Body of pancreas (tissue), 4 donors: ENCODE measurements at regions not wholly inside any gene's neighbourhood (a gene's known extent, or its start where the extent isn't known, plus 50 kb on each side); places are given as distances from the start of the nearest gene placed in this dataset.

Experiments used
- POLR2A ChIP-seq, 3 donors: fragments of 450-650 bp; IDR thresholded peaks; one replicate each; pipeline ENCODE4 v1.6.1; 2016; ENCODE audit warnings: antibody characterized with exemption in 3 of 3, mild to moderate bottlenecking in 2 of 3
- TF ChIP-seq, protein P1 (sequence below), 7 experiments: fragments of 450-650 bp in 4 of 7; fragments of 200-600 bp in 3 of 7; sonication (generic) in 3 of 7; IDR thresholded peaks; one replicate each; pipeline ENCODE4 v1.5.1; 2016 to 2019; ENCODE audit warnings: antibody characterized with exemption in 7 of 7

DNA sequence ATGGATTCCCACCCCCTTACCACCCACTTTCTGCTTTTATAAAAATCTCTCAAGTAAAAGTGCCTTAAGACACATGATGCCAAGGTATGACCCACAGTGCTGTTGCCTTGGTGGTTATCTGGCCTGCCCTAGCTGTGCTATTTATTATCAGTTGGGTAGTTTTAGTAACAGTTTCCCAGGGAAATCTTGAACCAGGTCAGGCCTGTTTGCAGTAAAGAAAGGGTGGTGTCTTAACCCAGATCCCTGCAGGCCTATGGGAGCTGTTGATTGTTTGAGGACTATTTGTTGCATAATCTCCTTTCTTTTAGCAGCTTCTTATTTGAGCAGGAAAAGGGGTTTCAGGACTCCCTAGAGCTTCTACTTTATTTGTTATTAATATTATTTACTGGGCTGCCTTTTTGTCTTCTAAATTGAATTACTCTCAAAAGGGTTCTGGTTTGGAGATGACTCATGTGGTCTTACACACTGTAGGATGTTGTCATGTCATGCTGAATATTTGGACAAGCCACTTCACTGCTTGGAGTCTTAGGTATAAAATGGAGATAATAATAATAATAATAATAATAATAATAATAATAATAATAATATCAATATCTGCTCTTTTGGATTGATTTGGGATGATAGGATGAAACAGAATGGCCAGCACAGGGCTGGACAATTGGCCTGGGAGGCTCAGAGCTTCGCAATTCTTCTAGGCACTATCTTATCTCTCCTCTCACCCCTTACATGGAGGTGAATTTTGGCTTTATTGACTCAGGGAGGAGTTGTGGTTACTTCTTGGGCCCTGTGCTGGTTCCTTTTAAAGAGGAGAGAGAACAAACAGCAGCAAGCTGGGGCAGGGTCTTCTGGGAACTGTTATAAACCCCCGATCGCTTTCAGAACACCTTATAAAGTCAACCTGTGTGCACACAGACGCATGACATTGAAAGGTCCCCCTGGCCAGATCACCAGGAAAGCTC is 252.1 kb downstream of the PRDM2 start:
- TF ChIP-seq, protein P1, sequence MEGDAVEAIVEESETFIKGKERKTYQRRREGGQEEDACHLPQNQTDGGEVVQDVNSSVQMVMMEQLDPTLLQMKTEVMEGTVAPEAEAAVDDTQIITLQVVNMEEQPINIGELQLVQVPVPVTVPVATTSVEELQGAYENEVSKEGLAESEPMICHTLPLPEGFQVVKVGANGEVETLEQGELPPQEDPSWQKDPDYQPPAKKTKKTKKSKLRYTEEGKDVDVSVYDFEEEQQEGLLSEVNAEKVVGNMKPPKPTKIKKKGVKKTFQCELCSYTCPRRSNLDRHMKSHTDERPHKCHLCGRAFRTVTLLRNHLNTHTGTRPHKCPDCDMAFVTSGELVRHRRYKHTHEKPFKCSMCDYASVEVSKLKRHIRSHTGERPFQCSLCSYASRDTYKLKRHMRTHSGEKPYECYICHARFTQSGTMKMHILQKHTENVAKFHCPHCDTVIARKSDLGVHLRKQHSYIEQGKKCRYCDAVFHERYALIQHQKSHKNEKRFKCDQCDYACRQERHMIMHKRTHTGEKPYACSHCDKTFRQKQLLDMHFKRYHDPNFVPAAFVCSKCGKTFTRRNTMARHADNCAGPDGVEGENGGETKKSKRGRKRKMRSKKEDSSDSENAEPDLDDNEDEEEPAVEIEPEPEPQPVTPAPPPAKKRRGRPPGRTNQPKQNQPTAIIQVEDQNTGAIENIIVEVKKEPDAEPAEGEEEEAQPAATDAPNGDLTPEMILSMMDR (IDR thresholded peaks at IDR 0.05), result no peak
- TF ChIP-seq POLR2A (IDR thresholded peaks at IDR 0.05), result no peak
